IMR-90 (cell line): ENCODE measurements at regions not wholly inside any gene's neighbourhood (a gene's known extent, or its start where the extent isn't known, plus 50 kb on each side); places are given as distances from the start of the nearest gene placed in this dataset.

Source experiments
- ATAC-seq: fragments of 200-7000 bp; cut with Tn5 transposase; 2 replicates; pipeline ENCODE4 v1.9.1; 2020; ENCODE audit warnings: low read depth, mild to moderate bottlenecking, moderate library complexity
- BruUV-seq: library from RNA; stranded (reverse); fragments of 400-500 nt; replicated peaks from 2 replicates; lab custom pipeline; 2021; lab: Mats Ljungman, UMichigan
- CTCF ChIA-PET: fragments of 300-600 bp; formaldehyde crosslinking; extraction: SDS; loops from one replicate; lab custom pipeline; 2021; ENCODE audit warnings: antibody characterized with exemption; lab: Yijun Ruan, JAX
- POLR2A ChIA-PET: fragments of 300-600 bp; sonication (Branson Sonifier 250); formaldehyde crosslinking; loops from one replicate; lab custom pipeline; 2022; ENCODE audit warnings: antibody characterized with exemption; ENCODE audit not compliant: unreplicated experiment; lab: Charles Lee
- DNase-seq: peaks from one replicate; pipeline ENCODE4 v3.0.0; 2013
- H2AFZ ChIP-seq: replicated peaks from 2 replicates; pipeline ENCODE3; 2013; ENCODE audit warnings: low read length, mild to moderate bottlenecking; ENCODE audit not compliant: poor library complexity
- H2AK5ac ChIP-seq: 2 replicates; pipeline ENCODE4 v1.6.1; 2013; ENCODE audit warnings: low read depth, low read length, inconsistent platforms
- H2AK9ac ChIP-seq: replicated peaks from 2 replicates; pipeline ENCODE3; 2013; ENCODE audit warnings: mild to moderate bottlenecking, low read depth, low read length, moderate library complexity; ENCODE audit not compliant: poor library complexity
- H2BK120ac ChIP-seq: 2 replicates; pipeline ENCODE4 v1.6.1; 2013; ENCODE audit warnings: low read depth, low read length, inconsistent platforms
- H2BK15ac ChIP-seq: 3 replicates; pipeline ENCODE4 v1.6.1; 2013; ENCODE audit warnings: low read depth, low read length, inconsistent platforms
- H2BK20ac ChIP-seq: 2 replicates; pipeline ENCODE4 v1.6.1; 2013; ENCODE audit warnings: low read depth, mild to moderate bottlenecking, inconsistent platforms, low read length, moderate library complexity
- H2BK5ac ChIP-seq: 2 replicates; pipeline ENCODE4 v1.6.1; 2013; ENCODE audit warnings: mild to moderate bottlenecking, low read depth, low read length, inconsistent platforms; ENCODE audit not compliant: poor library complexity, severe bottlenecking
- H3K14ac ChIP-seq: replicated peaks from 2 replicates; pipeline ENCODE4 v1.6.1; 2013; ENCODE audit warnings: low read depth, low read length, inconsistent platforms
- H3K18ac ChIP-seq: 2 replicates; pipeline ENCODE4 v1.6.1; 2013; ENCODE audit warnings: low read depth, low read length, control low read depth
- H3K23ac ChIP-seq: 2 replicates; pipeline ENCODE4 v1.6.1; 2013; ENCODE audit warnings: low read depth, low read length, inconsistent platforms
- H3K27ac ChIP-seq: 2 replicates; pipeline ENCODE4 v1.5.1; 2013; ENCODE audit warnings: mild to moderate bottlenecking, control low read depth, low read length; ENCODE audit not compliant: insufficient read depth
- H3K27me3 ChIP-seq: 2 replicates; pipeline ENCODE4 v1.6.1; 2013; ENCODE audit warnings: low read length; ENCODE audit not compliant: control insufficient read depth, insufficient read depth
- H3K36me3 ChIP-seq: 2 replicates; pipeline ENCODE4 v1.6.1; 2013; ENCODE audit warnings: low read length, mixed read lengths; ENCODE audit not compliant: control insufficient read depth, insufficient read depth
- H3K4ac ChIP-seq: 2 replicates; pipeline ENCODE4 v1.6.1; 2013; ENCODE audit warnings: low read depth, low read length, inconsistent platforms
- H3K4me1 ChIP-seq: 2 replicates; pipeline ENCODE4 v1.6.1; 2013; ENCODE audit warnings: low read length, mixed read lengths; ENCODE audit not compliant: control insufficient read depth, insufficient read depth
- H3K4me2 ChIP-seq: 2 replicates; pipeline ENCODE4 v1.6.1; 2013; ENCODE audit warnings: low read depth, mild to moderate bottlenecking, control low read depth, low read length, moderate library complexity
- H3K4me3 ChIP-seq: 2 replicates; pipeline ENCODE4 v1.5.1; 2013; ENCODE audit warnings: low read depth, mild to moderate bottlenecking, control low read depth, low read length, moderate library complexity; ENCODE audit not compliant: insufficient read depth
- H3K56ac ChIP-seq: 2 replicates; pipeline ENCODE4 v1.6.1; 2013; ENCODE audit warnings: low read length, inconsistent platforms; ENCODE audit not compliant: insufficient read depth; ENCODE audit errors: extremely low read depth
- H3K79me1 ChIP-seq, 2 experiments: 2 replicates each; pipeline ENCODE4 v1.6.1; 2013; ENCODE audit warnings: low read length in 2 of 2, inconsistent platforms in 1 of 2, low read depth in 1 of 2
- H3K9ac ChIP-seq: 2 replicates; pipeline ENCODE4 v1.6.1; 2013; ENCODE audit warnings: low read depth, low read length, control low read depth
- H3K9me1 ChIP-seq: 2 replicates; pipeline ENCODE4 v1.6.1; 2013; ENCODE audit warnings: low read length, inconsistent platforms; ENCODE audit not compliant: insufficient read depth
- H3K9me3 ChIP-seq: 2 replicates; pipeline ENCODE4 v1.6.1; 2013; ENCODE audit warnings: low read length; ENCODE audit not compliant: control insufficient read depth, insufficient read depth
- H4K20me1 ChIP-seq: 2 replicates; pipeline ENCODE4 v1.6.1; 2013; ENCODE audit warnings: low read length, inconsistent platforms; ENCODE audit not compliant: insufficient read depth
- H4K5ac ChIP-seq: 2 replicates; pipeline ENCODE4 v1.6.1; 2013; ENCODE audit warnings: mild to moderate bottlenecking, low read depth, low read length, control low read depth
- H4K8ac ChIP-seq, 2 experiments: 2 replicates each; pipeline ENCODE4 v1.6.1; 2013; ENCODE audit warnings: low read depth in 2 of 2, low read length in 2 of 2, control low read depth in 1 of 2, inconsistent platforms in 1 of 2
- H4K91ac ChIP-seq: 2 replicates; pipeline ENCODE4 v1.6.1; 2013; ENCODE audit warnings: low read depth, low read length, inconsistent platforms; ENCODE audit not compliant: insufficient read depth
- BHLHE40 ChIP-seq: fragments of 150-350 bp; IDR thresholded peaks from 2 replicates; pipeline ENCODE4 v1.6.1; 2016; ENCODE audit warnings: mild to moderate bottlenecking, low read depth, low read length
- CTCF ChIP-seq: conservative IDR thresholded peaks from 2 replicates; pipeline ENCODE4 v1.5.1; 2012; ENCODE audit warnings: mild to moderate bottlenecking, low read depth, low read length, improper control_type of control experiment
- FOS ChIP-seq: fragments of 150-350 bp; IDR thresholded peaks from 2 replicates; pipeline ENCODE4 v1.6.1; 2016; ENCODE audit warnings: low read depth, low read length
- NFE2L2 ChIP-seq: fragments of 150-350 bp; IDR thresholded peaks from 2 replicates; pipeline ENCODE4 v1.6.1; 2016; ENCODE audit warnings: low read depth, mild to moderate bottlenecking, low read length
- POLR2A ChIP-seq: IDR thresholded peaks from 2 replicates; pipeline ENCODE4 v1.6.1; 2012; ENCODE audit warnings: mild to moderate bottlenecking, low read depth, low read length
- RAD21 ChIP-seq: IDR thresholded peaks from 2 replicates; pipeline ENCODE4 v1.6.1; 2012; ENCODE audit warnings: low read length, improper control_type of control experiment
- RCOR1 ChIP-seq: IDR thresholded peaks from 2 replicates; pipeline ENCODE4 v1.6.1; 2012; ENCODE audit warnings: mild to moderate bottlenecking, low read length, improper control_type of control experiment; ENCODE audit not compliant: insufficient replicate concordance
- RFX5 ChIP-seq: IDR thresholded peaks from 2 replicates; pipeline ENCODE4 v1.8.0; 2012; ENCODE audit warnings: low read depth, mild to moderate bottlenecking, low read length, moderate library complexity
- WGBS, 2 experiments: methylation state at CpG; one replicate each; pipeline versions ENCODE4 v1.1.5 to v1.1.7; 2013; ENCODE audit warnings: missing lambda C conversion rate in 2 of 2; ENCODE audit not compliant: insufficient read length in 1 of 2; ENCODE audit errors: extremely low coverage in 2 of 2; 5-methylcytosine and 5-hydroxymethylcytosine counted together
- dilution Hi-C: fragments of 300-500 bp; cut with HindIII; formaldehyde crosslinking; loops from one replicate; pipeline ENCODE4 v1.14.3; 2018; ENCODE audit warnings: low sequenced_read_pairs; ENCODE audit not compliant: unreplicated experiment
- in situ Hi-C: fragments of 300-500 bp; cut with MboI; formaldehyde crosslinking; loops from 3 replicates; pipeline ENCODE4 v1.14.3; 2019; ENCODE audit warnings: low sequenced_read_pairs, inconsistent platforms, mixed read lengths
- intact Hi-C: fragments of 100-400 bp; cut with micrococcal nuclease; formaldehyde crosslinking; loops from 2 replicates; pipeline ENCODE4 v1.10.0; 2022
- TF ChIP-seq, protein P1 (sequence below): fragments of 150-350 bp; IDR thresholded peaks from 2 replicates; pipeline ENCODE4 v1.6.1; 2017; ENCODE audit warnings: mild to moderate bottlenecking, antibody characterized with exemption, low read length, low read depth

- no peak overlapping the region for H3K4ac ChIP-seq
- no peak overlapping the region for H3K27ac ChIP-seq
- no peaks in the 10 kb centered on the region for H3K27me3 ChIP-seq
- no peak overlapping the region for H4K8ac ChIP-seq
- no peaks in the 10 kb centered on the region for H3K9me1 ChIP-seq
- ATAC-seq (no peak), DNase-seq (no peak)
- H4K91ac ChIP-seq = no peak overlapping the region
- H2AK9ac ChIP-seq = no peak overlapping the region
- dilution Hi-C loops = no loop called here
- no peaks in the 10 kb centered on the region for H3K4me1 ChIP-seq
- TF ChIP-seq RCOR1 (no peak), FOS (no peak), RFX5 (no peak), POLR2A (no peak), CTCF (no peak), BHLHE40 (no peak), NFE2L2 (no peak), RAD21 (no peak)
- TF ChIP-seq, protein P1, sequence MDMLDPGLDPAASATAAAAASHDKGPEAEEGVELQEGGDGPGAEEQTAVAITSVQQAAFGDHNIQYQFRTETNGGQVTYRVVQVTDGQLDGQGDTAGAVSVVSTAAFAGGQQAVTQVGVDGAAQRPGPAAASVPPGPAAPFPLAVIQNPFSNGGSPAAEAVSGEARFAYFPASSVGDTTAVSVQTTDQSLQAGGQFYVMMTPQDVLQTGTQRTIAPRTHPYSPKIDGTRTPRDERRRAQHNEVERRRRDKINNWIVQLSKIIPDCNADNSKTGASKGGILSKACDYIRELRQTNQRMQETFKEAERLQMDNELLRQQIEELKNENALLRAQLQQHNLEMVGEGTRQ = no peak
- no peak overlapping the region for H2BK20ac ChIP-seq
- no peak overlapping the region for H3K56ac ChIP-seq
- ChIA-PET POLR2A (no interaction called here), CTCF (no interaction called here)
- in situ Hi-C loops = loop anchor here (25.0 kb wide), 1 partner anchor 595 kb away; the partner anchor contains the start of gene PAX1
- H4K20me1 ChIP-seq = no peaks in the 10 kb centered on the region
- H3K4me3 ChIP-seq = no peak overlapping the region
- H4K5ac ChIP-seq = no peak overlapping the region
- no peak overlapping the region for H3K4me2 ChIP-seq
- no peak overlapping the region for H3K9ac ChIP-seq
- no peak overlapping the region for H2AFZ ChIP-seq
- no peak overlapping the region for H2BK15ac ChIP-seq
- no peak overlapping the region for H2BK5ac ChIP-seq
- H3K36me3 ChIP-seq = no peaks in the 10 kb centered on the region
- BruUV-seq = no TSS peak
- no peak overlapping the region for H2BK120ac ChIP-seq
- H3K79me1 ChIP-seq = no peaks in the 10 kb centered on the region
- no CpG with 5 or more reads among the region's 1 CpG for WGBS, 2 experiments
- intact Hi-C loops = no loop called here
- H3K14ac ChIP-seq = no peak overlapping the region
- no peak overlapping the region for H2AK5ac ChIP-seq
- no peak overlapping the region for H3K18ac ChIP-seq
- H3K23ac ChIP-seq = no peak overlapping the region
- peaks cover 2% of the 10 kb centered on the region; the same call in 1 of the 2 replicates for H3K9me3 ChIP-seq
Measured at GRCh38 chr20:22307409-22307808, 277.0 kb downstream of the FOXA2 start.
